Gastroesophageal sphincter (tissue), 4 donors: ENCODE measurements at regions not wholly inside any gene's neighbourhood (a gene's known extent, or its start where the extent isn't known, plus 50 kb on each side); places are given as distances from the start of the nearest gene placed in this dataset.

Experiments
- ATAC-seq: fragments of 150-250 bp; one replicate; pipeline ENCODE4 v1.9.1; 2016; ENCODE audit warnings: mild to moderate bottlenecking, moderate library complexity
- H3K27ac ChIP-seq, 4 donors: fragments of 200-600 bp; sonication (generic) in 3 of 4; 1 replicate in 3 of 4; 2 replicates in 1 of 4; pipeline ENCODE4 v1.5.1; 2016 to 2019
- H3K27me3 ChIP-seq: fragments of 200-600 bp; sonication (generic); one replicate; pipeline ENCODE4 v1.5.1; 2019
- H3K36me3 ChIP-seq, 2 donors: fragments of 200-600 bp; sonication (generic); one replicate each; pipeline ENCODE4 v1.5.1; 2019; ENCODE audit warnings: control low read depth in 1 of 2
- H3K4me1 ChIP-seq, 3 donors: fragments of 200-600 bp; sonication (generic); 1 replicate in 2 of 3; 2 replicates in 1 of 3; pipeline ENCODE4 v1.5.1; 2016 to 2019; ENCODE audit warnings: control low read depth in 2 of 3
- H3K4me3 ChIP-seq, 2 donors: fragments of 200-600 bp; sonication (generic); one replicate each; pipeline ENCODE4 v1.5.1; 2019; ENCODE audit warnings: mild to moderate bottlenecking in 1 of 2, moderate library complexity in 1 of 2
- H3K9me3 ChIP-seq, 3 donors: fragments of 200-600 bp; sonication (generic); one replicate each; pipeline ENCODE4 v1.5.1; 2017 to 2019; ENCODE audit warnings: control low read depth in 2 of 3
- EP300 ChIP-seq: sonication (generic); formaldehyde crosslinking; IDR thresholded peaks from one replicate; pipeline ENCODE4 v1.6.1; 2017; ENCODE audit warnings: antibody characterized with exemption, mild to moderate bottlenecking
- POLR2A ChIP-seq, 2 donors: fragments of 450-650 bp; IDR thresholded peaks; one replicate each; pipeline ENCODE4 v1.6.1; 2017; ENCODE audit warnings: antibody characterized with exemption in 2 of 2, mild to moderate bottlenecking in 2 of 2, moderate library complexity in 1 of 2
- POLR2AphosphoS5 ChIP-seq: sonication (generic); formaldehyde crosslinking; IDR thresholded peaks from one replicate; pipeline ENCODE4 v1.6.1; 2017; ENCODE audit warnings: antibody characterized with exemption
- WGBS, 2 donors: methylation state at CpG; one replicate each; pipeline ENCODE4 v1.1.5; 2018; ENCODE audit warnings: low coverage in 1 of 2; 5-methylcytosine and 5-hydroxymethylcytosine counted together
- TF ChIP-seq, protein P1 (sequence below), 4 experiments: fragments of 200-600 bp in 2 of 4; fragments of 450-650 bp in 2 of 4; sonication (generic) in 1 of 4; IDR thresholded peaks; one replicate each; pipeline ENCODE4 v1.5.1; 2017 to 2019; ENCODE audit warnings: antibody characterized with exemption in 4 of 4, mild to moderate bottlenecking in 2 of 4, moderate library complexity in 2 of 4

DNA sequence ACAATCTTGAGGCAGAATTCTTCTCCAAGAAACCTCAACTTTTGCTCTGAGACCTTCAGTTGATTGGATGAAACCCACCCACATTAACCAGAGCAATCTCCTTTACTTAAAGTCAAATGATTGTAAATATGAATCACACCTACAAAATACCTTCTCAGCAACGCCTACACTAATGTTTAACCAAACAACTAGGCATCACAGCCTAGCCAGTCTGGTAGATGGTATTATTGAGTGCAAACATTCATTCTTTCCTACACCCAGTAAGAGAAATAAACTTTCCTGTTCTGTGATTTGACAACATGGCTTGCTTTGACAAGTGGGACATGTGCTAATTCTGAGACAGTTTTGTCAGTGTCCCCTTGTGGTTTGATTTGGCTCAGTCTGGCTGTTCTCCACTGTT, 252.2 kb downstream of the HACE1 start:
- TF ChIP-seq, protein P1, sequence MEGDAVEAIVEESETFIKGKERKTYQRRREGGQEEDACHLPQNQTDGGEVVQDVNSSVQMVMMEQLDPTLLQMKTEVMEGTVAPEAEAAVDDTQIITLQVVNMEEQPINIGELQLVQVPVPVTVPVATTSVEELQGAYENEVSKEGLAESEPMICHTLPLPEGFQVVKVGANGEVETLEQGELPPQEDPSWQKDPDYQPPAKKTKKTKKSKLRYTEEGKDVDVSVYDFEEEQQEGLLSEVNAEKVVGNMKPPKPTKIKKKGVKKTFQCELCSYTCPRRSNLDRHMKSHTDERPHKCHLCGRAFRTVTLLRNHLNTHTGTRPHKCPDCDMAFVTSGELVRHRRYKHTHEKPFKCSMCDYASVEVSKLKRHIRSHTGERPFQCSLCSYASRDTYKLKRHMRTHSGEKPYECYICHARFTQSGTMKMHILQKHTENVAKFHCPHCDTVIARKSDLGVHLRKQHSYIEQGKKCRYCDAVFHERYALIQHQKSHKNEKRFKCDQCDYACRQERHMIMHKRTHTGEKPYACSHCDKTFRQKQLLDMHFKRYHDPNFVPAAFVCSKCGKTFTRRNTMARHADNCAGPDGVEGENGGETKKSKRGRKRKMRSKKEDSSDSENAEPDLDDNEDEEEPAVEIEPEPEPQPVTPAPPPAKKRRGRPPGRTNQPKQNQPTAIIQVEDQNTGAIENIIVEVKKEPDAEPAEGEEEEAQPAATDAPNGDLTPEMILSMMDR (IDR thresholded peaks at IDR 0.05) = no peak
- TF ChIP-seq POLR2A (IDR thresholded peaks at IDR 0.05) (no peak), EP300 (no peak), POLR2AphosphoS5 (no peak)
- H3K36me3 ChIP-seq = no peaks in the 10 kb centered on the region
- H3K27ac ChIP-seq = no peak overlapping the region
- 64 to 80% methylated on average over 1 of the region's 1 CpG for WGBS, 2 donors
- H3K27me3 ChIP-seq = no peaks in the 10 kb centered on the region
- H3K9me3 ChIP-seq = no peaks in the 10 kb centered on the region
- no peak for ATAC-seq
- H3K4me1 ChIP-seq = no peaks in the 10 kb centered on the region
- H3K4me3 ChIP-seq = no peak overlapping the region

DNA sequence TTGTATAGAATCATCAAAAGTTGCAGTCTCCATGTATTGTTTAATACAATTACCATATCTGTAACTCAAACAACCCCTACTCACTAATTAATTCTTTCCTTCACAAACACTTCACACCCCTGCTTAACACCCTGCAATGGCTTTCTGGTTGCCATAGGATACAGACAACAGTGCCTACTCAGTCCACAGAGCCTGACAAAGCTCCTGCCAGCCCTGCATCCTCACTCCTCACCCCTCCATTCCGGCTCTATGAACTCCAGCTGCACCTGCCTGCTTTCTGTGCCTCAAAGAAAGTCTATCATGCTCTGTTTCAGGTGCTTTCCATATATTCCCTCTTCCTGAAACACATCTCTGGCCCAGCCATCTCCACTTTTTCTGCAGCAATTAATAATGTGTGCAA, 253.4 kb downstream of the HACE1 start:
- TF ChIP-seq, protein P1 (IDR thresholded peaks at IDR 0.05) = no peak
- TF ChIP-seq POLR2A (IDR thresholded peaks at IDR 0.05) (no peak), POLR2AphosphoS5 (no peak), EP300 (no peak)
- ATAC-seq = no peak

DNA sequence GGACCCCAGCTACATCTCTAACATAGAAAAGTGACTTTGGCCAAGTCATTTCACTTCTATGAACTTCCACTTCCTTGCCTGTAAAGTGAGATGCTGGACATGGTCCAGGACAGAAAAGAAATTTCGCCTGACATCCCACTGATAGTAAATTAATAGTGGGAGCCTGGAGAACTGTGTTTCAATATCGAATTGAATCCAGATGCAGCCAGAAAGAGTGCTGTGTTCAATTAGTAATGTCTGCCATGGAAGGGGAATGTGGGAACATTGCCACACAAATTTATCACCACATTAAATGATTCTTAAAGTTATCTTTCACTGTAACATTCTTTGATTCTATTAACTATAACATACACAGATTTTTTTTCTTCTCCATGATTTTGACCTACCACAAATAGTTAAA, 255.0 kb downstream of the HACE1 start:
- Histone ChIP-seq H3K36me3 (no peaks in the 10 kb centered on the region), H3K4me3 (no peak overlapping the region), H3K4me1 (peaks cover 0 to 16% (median 0%) of the 10 kb centered on the region in 3 donors), H3K27me3 (no peaks in the 10 kb centered on the region), H3K9me3 (no peaks in the 10 kb centered on the region), H3K27ac (no peak overlapping the region)
- ATAC-seq = no peak
- TF ChIP-seq EP300 (no peak), POLR2A (IDR thresholded peaks at IDR 0.05) (no peak), POLR2AphosphoS5 (no peak)
- TF ChIP-seq, protein P1 (IDR thresholded peaks at IDR 0.05) = no peak
- WGBS, 2 donors = 78% methylated on average over 2 of the region's 2 CpGs

More for the DNA sequence above, 253.4 kb downstream of the HACE1 start:
- Histone ChIP-seq H3K9me3 (no peaks in the 10 kb centered on the region), H3K27me3 (no peaks in the 10 kb centered on the region), H3K4me3 (no peak overlapping the region), H3K4me1 (peaks cover 0 to 8% (median 0%) of the 10 kb centered on the region in 3 donors), H3K27ac (no peak overlapping the region), H3K36me3 (no peaks in the 10 kb centered on the region)
- whole genome bisulfite sequencing, 2 donors = 100% methylated on average over 1 of the region's 1 CpG; no CpG with 5 or more reads in 1 of the 2 donors

DNA sequence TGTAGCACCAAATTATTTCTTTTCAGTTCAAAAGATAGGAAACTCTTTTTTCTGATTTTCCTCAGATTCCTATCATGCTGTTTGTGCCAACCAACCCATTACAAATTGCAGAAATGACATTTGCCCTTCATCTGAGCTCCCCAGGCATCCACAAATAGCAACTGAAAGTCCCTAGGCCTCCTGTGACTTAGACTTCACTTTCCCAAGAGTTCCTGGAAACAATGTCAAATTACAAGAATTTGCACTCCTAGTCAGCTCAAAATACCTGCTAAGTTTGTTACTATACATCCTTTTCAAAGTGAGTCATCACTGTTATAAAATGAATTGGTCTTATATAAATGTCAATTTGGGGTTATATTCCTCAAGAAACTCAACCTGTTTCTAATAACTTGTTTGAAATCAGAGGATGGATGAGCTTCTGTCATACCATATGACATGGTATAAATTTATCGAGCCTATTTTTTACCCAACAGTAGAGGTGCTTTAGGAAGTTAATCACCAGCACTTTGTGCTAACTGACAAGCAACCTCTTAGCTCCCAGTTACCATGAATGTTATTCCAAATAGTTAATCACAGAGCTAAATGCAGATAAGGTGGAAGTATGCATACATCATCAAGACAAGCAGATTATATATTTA, 256.5 kb downstream of the HACE1 start:
- 18 to 86% methylated on average over 1 of the region's 1 CpG for WGBS, 2 donors
- no peaks in the 10 kb centered on the region for H3K36me3 ChIP-seq
- H3K4me1 ChIP-seq = peaks cover 0 to 16% (median 0%) of the 10 kb centered on the region in 3 donors
- TF ChIP-seq POLR2A (IDR thresholded peaks at IDR 0.05) (no peak), POLR2AphosphoS5 (no peak), EP300 (no peak)
- TF ChIP-seq, protein P1 (IDR thresholded peaks at IDR 0.05) = no peak
- H3K27me3 ChIP-seq = no peaks in the 10 kb centered on the region
- no peaks in the 10 kb centered on the region for H3K9me3 ChIP-seq
- no peak overlapping the region for H3K27ac ChIP-seq
- no peak overlapping the region for H3K4me3 ChIP-seq
- ATAC-seq = no peak

DNA sequence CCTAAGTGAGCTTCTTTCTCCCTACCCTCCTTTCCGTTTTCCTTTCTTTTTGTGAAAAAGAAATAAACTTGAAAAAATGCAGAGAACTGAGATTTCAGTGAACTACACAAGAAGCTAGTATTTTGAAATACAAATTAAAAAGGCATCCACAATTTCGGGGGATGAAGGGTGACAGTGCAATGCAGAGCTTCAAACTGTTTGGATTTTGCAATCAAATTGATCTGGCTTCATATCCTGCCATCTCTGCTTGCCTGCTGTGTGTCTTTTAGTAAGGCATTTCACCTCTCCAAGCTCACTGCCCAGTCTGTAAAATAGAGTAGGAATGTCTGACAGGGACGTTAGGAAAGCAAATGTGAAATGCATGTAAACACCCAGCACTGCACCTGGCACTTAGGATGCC, 258.0 kb downstream of the HACE1 start:
- WGBS, 2 donors = 37 to 44% methylated on average over 3 of the region's 3 CpGs
- TF ChIP-seq POLR2A (IDR thresholded peaks at IDR 0.05) (no peak), POLR2AphosphoS5 (no peak), EP300 (no peak)
- TF ChIP-seq, protein P1 (IDR thresholded peaks at IDR 0.05) = no peak

More for the DNA sequence above, 258.0 kb downstream of the HACE1 start:
- ATAC-seq = no peak
- Histone ChIP-seq H3K27me3 (no peaks in the 10 kb centered on the region), H3K27ac (peak overlapping the region in 1 of 4 donors; percentile 20), H3K9me3 (no peaks in the 10 kb centered on the region), H3K4me3 (no peak overlapping the region), H3K4me1 (peaks cover 0 to 16% (median 0%) of the 10 kb centered on the region in 3 donors), H3K36me3 (no peaks in the 10 kb centered on the region)
